Caco-2 (cell line): ENCODE measurements at regions not wholly inside any gene's neighbourhood (a gene's known extent, or its start where the extent isn't known, plus 50 kb on each side); places are given as distances from the start of the nearest gene placed in this dataset.

Experiments used
- BruUV-seq: library from RNA; stranded (reverse); fragments of 400-500 nt; replicated peaks from 2 replicates; lab custom pipeline; 2021; lab: Mats Ljungman, UMichigan
- CTCF ChIA-PET: fragments of 300-600 bp; sonication (Branson Sonifier 250); formaldehyde crosslinking; loops from one replicate; lab custom pipeline; 2022; ENCODE audit warnings: antibody characterized with exemption; lab: Charles Lee
- POLR2A ChIA-PET: fragments of 300-600 bp; sonication (Branson Sonifier 250); formaldehyde crosslinking; loops from one replicate; lab custom pipeline; 2022; ENCODE audit warnings: antibody characterized with exemption; lab: Charles Lee
- DNase-seq, 2 experiments: peaks; one replicate each; pipeline versions ENCODE4 v3.0.0 to v3.0.0-alpha.2; 2020 to 2022
- H3K27me3 ChIP-seq: replicated peaks from 2 replicates; pipeline ENCODE4 v1.6.0; 2011; ENCODE audit warnings: low read length; ENCODE audit not compliant: control insufficient read depth, insufficient read depth
- H3K36me3 ChIP-seq: 2 replicates; pipeline ENCODE4 v1.5.1; 2011; ENCODE audit warnings: low read length; ENCODE audit not compliant: control insufficient read depth, insufficient read depth
- H3K4me1 ChIP-seq: fragments of 250-450 bp; sonication (Bioruptor Pico); 2 replicates; pipeline ENCODE4 v1.5.1; 2020; ENCODE audit warnings: mild to moderate bottlenecking
- H3K4me3 ChIP-seq: 2 replicates; pipeline ENCODE4 v1.5.1; 2011; ENCODE audit warnings: low read depth, mild to moderate bottlenecking, control low read depth, low read length
- H3K9me3 ChIP-seq: fragments of 250-450 bp; sonication (Bioruptor Pico); 2 replicates; pipeline ENCODE4 v1.5.1; 2020; ENCODE audit warnings: mild to moderate bottlenecking, moderate library complexity
- H3K27ac Mint-ChIP-seq: one replicate; pipeline ENCODE4 v1.8.0; 2022; ENCODE audit warnings: mixed read lengths; ENCODE audit not compliant: unreplicated experiment
- H3K27me3 Mint-ChIP-seq: one replicate; pipeline ENCODE4 v1.8.0; 2022; ENCODE audit warnings: mixed read lengths; ENCODE audit not compliant: insufficient read depth, unreplicated experiment
- H3K36me3 Mint-ChIP-seq: one replicate; pipeline ENCODE4 v1.8.0; 2022; ENCODE audit warnings: mild to moderate bottlenecking, mixed read lengths; ENCODE audit not compliant: insufficient read depth, unreplicated experiment
- H3K4me1 Mint-ChIP-seq: one replicate; pipeline ENCODE4 v1.8.0; 2022; ENCODE audit warnings: low read depth, mixed read lengths; ENCODE audit not compliant: unreplicated experiment
- H3K4me3 Mint-ChIP-seq: one replicate; pipeline ENCODE4 v1.8.0; 2022; ENCODE audit warnings: mild to moderate bottlenecking, moderate library complexity, mixed read lengths; ENCODE audit not compliant: unreplicated experiment
- H3K9me3 Mint-ChIP-seq: one replicate; pipeline ENCODE4 v1.8.0; 2022; ENCODE audit warnings: mixed read lengths; ENCODE audit not compliant: unreplicated experiment
- intact Hi-C: fragments of 100-400 bp; cut with micrococcal nuclease; formaldehyde crosslinking; loops from one replicate; pipeline ENCODE4 v1.10.0; 2022; ENCODE audit not compliant: unreplicated experiment
- TF ChIP-seq, protein P1 (sequence below), 2 experiments: fragments of 200-600 bp in 1 of 2; IDR thresholded peaks; 1 replicate in 1 of 2; 2 replicates in 1 of 2; pipeline versions ENCODE4 v1.5.1 to v1.8.0; 2011 to 2022; ENCODE audit warnings: antibody characterized with exemption in 1 of 2, control low read depth in 1 of 2, inconsistent platforms in 1 of 2, low read depth in 1 of 2, low read length in 1 of 2, mild to moderate bottlenecking in 1 of 2, moderate library complexity in 1 of 2; ENCODE audit not compliant: insufficient read depth in 1 of 2, severe bottlenecking in 1 of 2, unreplicated experiment in 1 of 2

DNA sequence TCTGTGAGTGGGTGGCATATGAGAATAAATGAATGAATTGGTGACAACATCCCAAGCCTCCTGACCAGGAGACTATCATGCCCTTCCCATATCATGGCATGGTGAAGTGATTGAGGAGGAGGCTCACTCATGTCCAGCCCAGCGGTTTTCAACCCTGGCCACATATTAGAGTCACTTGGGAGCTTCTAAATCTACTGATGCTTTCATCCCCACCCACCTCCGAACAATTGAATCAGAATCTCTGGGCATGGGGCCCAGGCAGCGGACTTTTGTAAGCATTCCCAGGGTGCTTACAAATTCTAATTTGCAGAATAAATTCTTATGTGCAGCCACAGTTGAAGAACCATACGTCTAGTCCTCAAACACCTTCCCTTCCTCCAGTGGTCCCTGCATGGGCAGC lies 81.7 kb upstream of the SEC11C start:
- intact Hi-C loops = no loop called here
- no peaks in the 10 kb centered on the region for H3K27me3 Mint-ChIP-seq
- no peaks in the 10 kb centered on the region for H3K9me3 Mint-ChIP-seq
- H3K4me3 Mint-ChIP-seq = no peak overlapping the region
- Histone ChIP-seq H3K36me3 (no peaks in the 10 kb centered on the region), H3K9me3 (no peaks in the 10 kb centered on the region), H3K4me3 (no peak overlapping the region), H3K27me3 (no peaks in the 10 kb centered on the region), H3K4me1 (no peaks in the 10 kb centered on the region; the same call in 1 of the 2 replicates)
- BruUV-seq = no TSS peak
- peaks cover 6% of the 10 kb centered on the region for H3K4me1 Mint-ChIP-seq
- H3K27ac Mint-ChIP-seq = no peak overlapping the region
- no peaks in the 10 kb centered on the region for H3K36me3 Mint-ChIP-seq
- CTCF ChIA-PET = no interaction called here
- POLR2A ChIA-PET = no interaction called here
- no peak for DNase-seq
- TF ChIP-seq, protein P1, sequence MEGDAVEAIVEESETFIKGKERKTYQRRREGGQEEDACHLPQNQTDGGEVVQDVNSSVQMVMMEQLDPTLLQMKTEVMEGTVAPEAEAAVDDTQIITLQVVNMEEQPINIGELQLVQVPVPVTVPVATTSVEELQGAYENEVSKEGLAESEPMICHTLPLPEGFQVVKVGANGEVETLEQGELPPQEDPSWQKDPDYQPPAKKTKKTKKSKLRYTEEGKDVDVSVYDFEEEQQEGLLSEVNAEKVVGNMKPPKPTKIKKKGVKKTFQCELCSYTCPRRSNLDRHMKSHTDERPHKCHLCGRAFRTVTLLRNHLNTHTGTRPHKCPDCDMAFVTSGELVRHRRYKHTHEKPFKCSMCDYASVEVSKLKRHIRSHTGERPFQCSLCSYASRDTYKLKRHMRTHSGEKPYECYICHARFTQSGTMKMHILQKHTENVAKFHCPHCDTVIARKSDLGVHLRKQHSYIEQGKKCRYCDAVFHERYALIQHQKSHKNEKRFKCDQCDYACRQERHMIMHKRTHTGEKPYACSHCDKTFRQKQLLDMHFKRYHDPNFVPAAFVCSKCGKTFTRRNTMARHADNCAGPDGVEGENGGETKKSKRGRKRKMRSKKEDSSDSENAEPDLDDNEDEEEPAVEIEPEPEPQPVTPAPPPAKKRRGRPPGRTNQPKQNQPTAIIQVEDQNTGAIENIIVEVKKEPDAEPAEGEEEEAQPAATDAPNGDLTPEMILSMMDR (IDR thresholded peaks at IDR 0.05; ENCODE audit: insufficient read depth in 1 of 2, low read depth in 1 of 2, low read length in 1 of 2, severe bottlenecking in 1 of 2, unreplicated experiment in 1 of 2) = no peak

DNA sequence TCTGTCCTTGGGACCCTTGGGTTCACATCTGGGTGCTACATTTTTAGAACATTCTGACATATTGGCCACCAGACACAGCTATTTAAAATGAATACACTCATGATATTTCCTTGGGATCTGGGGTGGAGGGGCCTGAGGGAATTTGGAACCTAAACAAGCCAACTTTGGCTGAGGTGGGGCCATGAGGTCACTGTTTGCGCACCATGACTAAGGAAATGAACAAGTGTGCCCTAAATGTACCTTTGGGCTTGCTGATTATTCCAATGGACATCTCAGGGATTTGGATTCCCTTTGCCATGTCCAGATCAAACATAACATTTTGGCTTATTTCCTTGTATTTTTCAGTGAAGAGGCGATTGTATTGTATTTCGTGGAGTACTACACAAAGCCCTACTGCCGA lies 80.5 kb upstream of the SEC11C start:
- no peaks in the 10 kb centered on the region for H3K4me1 ChIP-seq
- H3K4me1 Mint-ChIP-seq = no peaks in the 10 kb centered on the region
- CTCF ChIA-PET = no interaction called here
- POLR2A ChIA-PET = no interaction called here
- DNase-seq = no peak
- no peak overlapping the region for H3K4me3 ChIP-seq
- H3K36me3 ChIP-seq = no peaks in the 10 kb centered on the region
- intact Hi-C loops = no loop called here
- H3K4me3 Mint-ChIP-seq = no peak overlapping the region
- no peaks in the 10 kb centered on the region for H3K27me3 ChIP-seq
- no peaks in the 10 kb centered on the region for H3K9me3 Mint-ChIP-seq
- no peaks in the 10 kb centered on the region for H3K36me3 Mint-ChIP-seq
- no TSS peak for BruUV-seq
- no peak overlapping the region for H3K27ac Mint-ChIP-seq
- H3K27me3 Mint-ChIP-seq = no peaks in the 10 kb centered on the region
- TF ChIP-seq, protein P1 (IDR thresholded peaks at IDR 0.05; ENCODE audit: insufficient read depth in 1 of 2, low read depth in 1 of 2, low read length in 1 of 2, severe bottlenecking in 1 of 2, unreplicated experiment in 1 of 2) = no peak
- H3K9me3 ChIP-seq = no peaks in the 10 kb centered on the region

DNA sequence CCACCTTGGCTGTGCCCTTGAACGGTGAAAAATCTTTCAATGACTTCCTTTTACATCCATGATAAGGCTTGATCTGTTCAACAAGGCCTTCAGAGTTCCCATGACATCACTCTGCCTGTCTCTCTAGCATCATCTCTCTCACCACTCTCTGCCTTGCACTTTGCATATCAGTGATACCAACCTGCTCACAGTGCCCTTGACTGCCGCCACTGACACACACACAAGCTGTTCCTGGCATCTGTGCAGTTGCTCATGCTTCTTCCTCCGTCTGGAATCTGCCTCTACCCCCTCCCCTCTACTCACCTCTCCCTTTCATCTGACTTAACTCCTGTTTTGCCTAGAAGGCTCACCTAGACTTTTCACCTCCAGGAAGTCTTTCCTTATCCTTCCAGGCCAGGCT lies 79.1 kb upstream of the SEC11C start:
- H3K9me3 Mint-ChIP-seq = no peaks in the 10 kb centered on the region
- intact Hi-C loops = loop anchor here (10.0 kb wide), 1 partner anchor 56 kb away; no protein-coding TSS in a partner anchor
- Histone ChIP-seq H3K36me3 (no peaks in the 10 kb centered on the region), H3K9me3 (no peaks in the 10 kb centered on the region), H3K4me3 (no peak overlapping the region), H3K4me1 (no peaks in the 10 kb centered on the region), H3K27me3 (no peaks in the 10 kb centered on the region)
- H3K27me3 Mint-ChIP-seq = no peaks in the 10 kb centered on the region
- ChIA-PET CTCF (no interaction called here), POLR2A (no interaction called here)
- peaks cover under 1% of the 10 kb centered on the region for H3K4me1 Mint-ChIP-seq
- no peak overlapping the region for H3K4me3 Mint-ChIP-seq
- TF ChIP-seq, protein P1 (IDR thresholded peaks at IDR 0.05; ENCODE audit: insufficient read depth in 1 of 2, low read depth in 1 of 2, low read length in 1 of 2, severe bottlenecking in 1 of 2, unreplicated experiment in 1 of 2) = no peak
- no peak overlapping the region for H3K27ac Mint-ChIP-seq
- BruUV-seq = no TSS peak
- H3K36me3 Mint-ChIP-seq = no peaks in the 10 kb centered on the region
- no peak for DNase-seq
